IMR-90 (cell line): ENCODE measurements at regions not wholly inside any gene's neighbourhood (a gene's known extent, or its start where the extent isn't known, plus 50 kb on each side); places are given as distances from the start of the nearest gene placed in this dataset.

Experiments used
- ATAC-seq: fragments of 200-7000 bp; cut with Tn5 transposase; 2 replicates; pipeline ENCODE4 v1.9.1; 2020; ENCODE audit warnings: low read depth, mild to moderate bottlenecking, moderate library complexity
- BruUV-seq: library from RNA; stranded (reverse); fragments of 400-500 nt; replicated peaks from 2 replicates; lab custom pipeline; 2021; lab: Mats Ljungman, UMichigan
- CTCF ChIA-PET: fragments of 300-600 bp; formaldehyde crosslinking; extraction: SDS; loops from one replicate; lab custom pipeline; 2021; ENCODE audit warnings: antibody characterized with exemption; lab: Yijun Ruan, JAX
- POLR2A ChIA-PET: fragments of 300-600 bp; sonication (Branson Sonifier 250); formaldehyde crosslinking; loops from one replicate; lab custom pipeline; 2022; ENCODE audit warnings: antibody characterized with exemption; ENCODE audit not compliant: unreplicated experiment; lab: Charles Lee
- DNase-seq: peaks from one replicate; pipeline ENCODE4 v3.0.0; 2013
- H2AFZ ChIP-seq: replicated peaks from 2 replicates; pipeline ENCODE3; 2013; ENCODE audit warnings: low read length, mild to moderate bottlenecking; ENCODE audit not compliant: poor library complexity
- H2AK5ac ChIP-seq: 2 replicates; pipeline ENCODE4 v1.6.1; 2013; ENCODE audit warnings: low read depth, low read length, inconsistent platforms
- H2AK9ac ChIP-seq: replicated peaks from 2 replicates; pipeline ENCODE3; 2013; ENCODE audit warnings: mild to moderate bottlenecking, low read depth, low read length, moderate library complexity; ENCODE audit not compliant: poor library complexity
- H2BK120ac ChIP-seq: 2 replicates; pipeline ENCODE4 v1.6.1; 2013; ENCODE audit warnings: low read depth, low read length, inconsistent platforms
- H2BK15ac ChIP-seq: 3 replicates; pipeline ENCODE4 v1.6.1; 2013; ENCODE audit warnings: low read depth, low read length, inconsistent platforms
- H2BK20ac ChIP-seq: 2 replicates; pipeline ENCODE4 v1.6.1; 2013; ENCODE audit warnings: low read depth, mild to moderate bottlenecking, inconsistent platforms, low read length, moderate library complexity
- H2BK5ac ChIP-seq: 2 replicates; pipeline ENCODE4 v1.6.1; 2013; ENCODE audit warnings: mild to moderate bottlenecking, low read depth, low read length, inconsistent platforms; ENCODE audit not compliant: poor library complexity, severe bottlenecking
- H3K14ac ChIP-seq: replicated peaks from 2 replicates; pipeline ENCODE4 v1.6.1; 2013; ENCODE audit warnings: low read depth, low read length, inconsistent platforms
- H3K18ac ChIP-seq: 2 replicates; pipeline ENCODE4 v1.6.1; 2013; ENCODE audit warnings: low read depth, low read length, control low read depth
- H3K23ac ChIP-seq: 2 replicates; pipeline ENCODE4 v1.6.1; 2013; ENCODE audit warnings: low read depth, low read length, inconsistent platforms
- H3K27ac ChIP-seq: 2 replicates; pipeline ENCODE4 v1.5.1; 2013; ENCODE audit warnings: mild to moderate bottlenecking, control low read depth, low read length; ENCODE audit not compliant: insufficient read depth
- H3K27me3 ChIP-seq: 2 replicates; pipeline ENCODE4 v1.6.1; 2013; ENCODE audit warnings: low read length; ENCODE audit not compliant: control insufficient read depth, insufficient read depth
- H3K36me3 ChIP-seq: 2 replicates; pipeline ENCODE4 v1.6.1; 2013; ENCODE audit warnings: low read length, mixed read lengths; ENCODE audit not compliant: control insufficient read depth, insufficient read depth
- H3K4ac ChIP-seq: 2 replicates; pipeline ENCODE4 v1.6.1; 2013; ENCODE audit warnings: low read depth, low read length, inconsistent platforms
- H3K4me1 ChIP-seq: 2 replicates; pipeline ENCODE4 v1.6.1; 2013; ENCODE audit warnings: low read length, mixed read lengths; ENCODE audit not compliant: control insufficient read depth, insufficient read depth
- H3K4me2 ChIP-seq: 2 replicates; pipeline ENCODE4 v1.6.1; 2013; ENCODE audit warnings: low read depth, mild to moderate bottlenecking, control low read depth, low read length, moderate library complexity
- H3K4me3 ChIP-seq: 2 replicates; pipeline ENCODE4 v1.5.1; 2013; ENCODE audit warnings: low read depth, mild to moderate bottlenecking, control low read depth, low read length, moderate library complexity; ENCODE audit not compliant: insufficient read depth
- H3K56ac ChIP-seq: 2 replicates; pipeline ENCODE4 v1.6.1; 2013; ENCODE audit warnings: low read length, inconsistent platforms; ENCODE audit not compliant: insufficient read depth; ENCODE audit errors: extremely low read depth
- H3K79me1 ChIP-seq, 2 experiments: 2 replicates each; pipeline ENCODE4 v1.6.1; 2013; ENCODE audit warnings: low read length in 2 of 2, inconsistent platforms in 1 of 2, low read depth in 1 of 2
- H3K9ac ChIP-seq: 2 replicates; pipeline ENCODE4 v1.6.1; 2013; ENCODE audit warnings: low read depth, low read length, control low read depth
- H3K9me1 ChIP-seq: 2 replicates; pipeline ENCODE4 v1.6.1; 2013; ENCODE audit warnings: low read length, inconsistent platforms; ENCODE audit not compliant: insufficient read depth
- H3K9me3 ChIP-seq: 2 replicates; pipeline ENCODE4 v1.6.1; 2013; ENCODE audit warnings: low read length; ENCODE audit not compliant: control insufficient read depth, insufficient read depth
- H4K20me1 ChIP-seq: 2 replicates; pipeline ENCODE4 v1.6.1; 2013; ENCODE audit warnings: low read length, inconsistent platforms; ENCODE audit not compliant: insufficient read depth
- H4K5ac ChIP-seq: 2 replicates; pipeline ENCODE4 v1.6.1; 2013; ENCODE audit warnings: mild to moderate bottlenecking, low read depth, low read length, control low read depth
- H4K8ac ChIP-seq, 2 experiments: 2 replicates each; pipeline ENCODE4 v1.6.1; 2013; ENCODE audit warnings: low read depth in 2 of 2, low read length in 2 of 2, control low read depth in 1 of 2, inconsistent platforms in 1 of 2
- H4K91ac ChIP-seq: 2 replicates; pipeline ENCODE4 v1.6.1; 2013; ENCODE audit warnings: low read depth, low read length, inconsistent platforms; ENCODE audit not compliant: insufficient read depth
- CEBPB ChIP-seq: IDR thresholded peaks from 2 replicates; pipeline ENCODE4 v1.6.1; 2012; ENCODE audit warnings: low read depth, low read length, improper control_type of control experiment
- CHD1 ChIP-seq: IDR thresholded peaks from 2 replicates; pipeline ENCODE4 v1.6.1; 2012; ENCODE audit warnings: low read depth, low read length, improper control_type of control experiment
- CTCF ChIP-seq: conservative IDR thresholded peaks from 2 replicates; pipeline ENCODE4 v1.5.1; 2012; ENCODE audit warnings: mild to moderate bottlenecking, low read depth, low read length, improper control_type of control experiment
- MAFK ChIP-seq: IDR thresholded peaks from 2 replicates; pipeline ENCODE4 v1.6.1; 2012; ENCODE audit warnings: low read depth, low read length, improper control_type of control experiment
- MAZ ChIP-seq: IDR thresholded peaks from 2 replicates; pipeline ENCODE4 v1.6.1; 2012; ENCODE audit warnings: low read depth, mild to moderate bottlenecking, low read length, improper control_type of control experiment, moderate library complexity, borderline replicate concordance
- MXI1 ChIP-seq: IDR thresholded peaks from 2 replicates; pipeline ENCODE4 v1.6.1; 2012; ENCODE audit warnings: low read depth, mild to moderate bottlenecking, low read length, moderate library complexity, borderline replicate concordance
- RAD21 ChIP-seq: IDR thresholded peaks from 2 replicates; pipeline ENCODE4 v1.6.1; 2012; ENCODE audit warnings: low read length, improper control_type of control experiment
- RCOR1 ChIP-seq: IDR thresholded peaks from 2 replicates; pipeline ENCODE4 v1.6.1; 2012; ENCODE audit warnings: mild to moderate bottlenecking, low read length, improper control_type of control experiment; ENCODE audit not compliant: insufficient replicate concordance
- RFX5 ChIP-seq: IDR thresholded peaks from 2 replicates; pipeline ENCODE4 v1.8.0; 2012; ENCODE audit warnings: low read depth, mild to moderate bottlenecking, low read length, moderate library complexity
- SMC3 ChIP-seq: fragments of 150-350 bp; IDR thresholded peaks from 2 replicates; pipeline ENCODE4 v1.6.1; 2016; ENCODE audit warnings: low read depth, mild to moderate bottlenecking, antibody characterized with exemption, low read length, moderate library complexity
- WGBS, 2 experiments: methylation state at CpG; one replicate each; pipeline versions ENCODE4 v1.1.5 to v1.1.7; 2013; ENCODE audit warnings: missing lambda C conversion rate in 2 of 2; ENCODE audit not compliant: insufficient read length in 1 of 2; ENCODE audit errors: extremely low coverage in 2 of 2; 5-methylcytosine and 5-hydroxymethylcytosine counted together
- dilution Hi-C: fragments of 300-500 bp; cut with HindIII; formaldehyde crosslinking; loops from one replicate; pipeline ENCODE4 v1.14.3; 2018; ENCODE audit warnings: low sequenced_read_pairs; ENCODE audit not compliant: unreplicated experiment
- in situ Hi-C: fragments of 300-500 bp; cut with MboI; formaldehyde crosslinking; loops from 3 replicates; pipeline ENCODE4 v1.14.3; 2019; ENCODE audit warnings: low sequenced_read_pairs, inconsistent platforms, mixed read lengths
- intact Hi-C: fragments of 100-400 bp; cut with micrococcal nuclease; formaldehyde crosslinking; loops from 2 replicates; pipeline ENCODE4 v1.10.0; 2022

GRCh38 chr12:114041590-114041989 lies 75.5 kb upstream of the RBM19 start:
- ATAC-seq (no peak), DNase-seq (no peak)
- Histone ChIP-seq H4K20me1 (no peaks in the 10 kb centered on the region), H3K9ac (no peak overlapping the region), H2BK20ac (no peak overlapping the region), H4K91ac (no peak overlapping the region), H3K4ac (no peak overlapping the region), H2AK9ac (no peak overlapping the region), H4K8ac (no peak overlapping the region), H3K18ac (no peak overlapping the region), H3K79me1 (no peaks in the 10 kb centered on the region), H3K27me3 (peaks cover 4% of the 10 kb centered on the region), H3K23ac (no peak overlapping the region), H3K36me3 (no peaks in the 10 kb centered on the region), H2BK120ac (no peak overlapping the region), H3K27ac (no peak overlapping the region), H3K56ac (no peak overlapping the region), H2BK15ac (no peak overlapping the region), H3K4me1 (no peaks in the 10 kb centered on the region), H2AFZ (no peak overlapping the region), H3K9me3 (no peaks in the 10 kb centered on the region), H3K4me3 (no peak overlapping the region), H3K14ac (no peak overlapping the region), H4K5ac (no peak overlapping the region), H3K9me1 (no peaks in the 10 kb centered on the region), H2BK5ac (no peak overlapping the region), H3K4me2 (no peak overlapping the region), H2AK5ac (no peak overlapping the region)
- in situ Hi-C loops (no loop called here), intact Hi-C loops (no loop called here), dilution Hi-C loops (no loop called here)
- no TSS peak for BruUV-seq
- TF ChIP-seq RAD21 (no peak), SMC3 (no peak), CHD1 (no peak), MAZ (no peak), MXI1 (no peak), MAFK (no peak), RCOR1 (no peak), CEBPB (no peak), RFX5 (no peak), CTCF (no peak)
- ChIA-PET POLR2A (no interaction called here), CTCF (no interaction called here)
- WGBS, 2 experiments: no CpG with 5 or more reads among the region's 1 CpG
